NB4 (cell line): ENCODE measurements at regions not wholly inside any gene's neighbourhood (a gene's known extent, or its start where the extent isn't known, plus 50 kb on each side); places are given as distances from the start of the nearest gene placed in this dataset.

ENCODE experiments used
- DNase-seq: peaks from one replicate; pipeline ENCODE4 v3.0.0; 2010; ENCODE audit warnings: low read depth
- H3K4me3 ChIP-seq: one replicate; pipeline ENCODE4 v1.5.1; 2011; ENCODE audit warnings: mild to moderate bottlenecking, low read depth, low read length, moderate library complexity
- MYC ChIP-seq: IDR thresholded peaks from 2 replicates; pipeline ENCODE4 v1.6.1; 2011; ENCODE audit warnings: low read depth, low read length
- POLR2A ChIP-seq: IDR thresholded peaks from 2 replicates; pipeline ENCODE4 v1.6.1; 2011; ENCODE audit warnings: mild to moderate bottlenecking; ENCODE audit not compliant: insufficient read length; ENCODE audit errors: extremely low read depth
- TF ChIP-seq, protein P1 (sequence below): IDR thresholded peaks from one replicate; pipeline ENCODE4 v1.5.1; 2012; ENCODE audit warnings: low read depth, low read length
- TF ChIP-seq, protein P2 (sequence below): IDR thresholded peaks from 2 replicates; pipeline ENCODE4 v1.6.1; 2011; ENCODE audit warnings: low read depth, low read length

DNA sequence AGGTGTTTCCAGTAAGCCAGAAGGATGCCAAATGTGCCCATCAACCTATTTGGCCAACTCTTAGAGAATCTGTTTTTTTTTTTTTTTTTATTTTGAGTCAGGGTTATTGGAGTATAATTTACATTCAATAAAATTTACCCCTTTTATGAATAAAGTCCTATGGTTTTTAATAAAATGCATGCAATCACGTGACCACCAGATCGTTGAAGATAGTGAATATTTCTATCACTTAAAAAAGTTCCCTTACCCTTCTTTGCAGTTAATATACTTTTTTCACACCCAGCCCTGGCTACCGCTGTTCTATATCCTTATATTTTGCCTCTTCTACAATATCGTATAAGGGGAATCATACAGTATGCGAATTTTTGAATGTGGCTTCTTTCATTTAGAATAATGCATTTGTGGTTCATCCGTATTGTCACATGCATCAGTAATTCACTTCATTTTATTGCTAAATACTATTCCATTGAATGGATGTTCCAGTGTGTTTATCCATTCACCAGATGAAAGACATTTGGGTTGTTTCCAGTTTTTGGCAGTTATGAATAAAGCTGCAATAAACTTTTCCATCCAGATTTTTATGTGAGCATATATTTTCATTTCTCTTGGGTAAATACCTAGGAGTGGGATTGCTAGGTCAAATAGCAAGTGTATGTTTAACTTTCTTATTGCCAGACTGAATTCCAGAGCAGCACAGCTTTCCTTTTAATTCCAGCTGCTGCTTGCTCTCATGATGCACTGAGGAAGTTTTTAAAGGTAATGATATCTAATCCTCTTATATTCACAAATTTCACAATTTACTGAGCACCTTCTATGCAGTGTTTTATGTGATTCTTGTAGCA is 156.3 kb upstream of the NT5C1B start:
- no peak for DNase-seq
- TF ChIP-seq POLR2A (no peak), MYC (no peak)
- TF ChIP-seq, protein P1, sequence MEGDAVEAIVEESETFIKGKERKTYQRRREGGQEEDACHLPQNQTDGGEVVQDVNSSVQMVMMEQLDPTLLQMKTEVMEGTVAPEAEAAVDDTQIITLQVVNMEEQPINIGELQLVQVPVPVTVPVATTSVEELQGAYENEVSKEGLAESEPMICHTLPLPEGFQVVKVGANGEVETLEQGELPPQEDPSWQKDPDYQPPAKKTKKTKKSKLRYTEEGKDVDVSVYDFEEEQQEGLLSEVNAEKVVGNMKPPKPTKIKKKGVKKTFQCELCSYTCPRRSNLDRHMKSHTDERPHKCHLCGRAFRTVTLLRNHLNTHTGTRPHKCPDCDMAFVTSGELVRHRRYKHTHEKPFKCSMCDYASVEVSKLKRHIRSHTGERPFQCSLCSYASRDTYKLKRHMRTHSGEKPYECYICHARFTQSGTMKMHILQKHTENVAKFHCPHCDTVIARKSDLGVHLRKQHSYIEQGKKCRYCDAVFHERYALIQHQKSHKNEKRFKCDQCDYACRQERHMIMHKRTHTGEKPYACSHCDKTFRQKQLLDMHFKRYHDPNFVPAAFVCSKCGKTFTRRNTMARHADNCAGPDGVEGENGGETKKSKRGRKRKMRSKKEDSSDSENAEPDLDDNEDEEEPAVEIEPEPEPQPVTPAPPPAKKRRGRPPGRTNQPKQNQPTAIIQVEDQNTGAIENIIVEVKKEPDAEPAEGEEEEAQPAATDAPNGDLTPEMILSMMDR: no peak
- TF ChIP-seq, protein P2, sequence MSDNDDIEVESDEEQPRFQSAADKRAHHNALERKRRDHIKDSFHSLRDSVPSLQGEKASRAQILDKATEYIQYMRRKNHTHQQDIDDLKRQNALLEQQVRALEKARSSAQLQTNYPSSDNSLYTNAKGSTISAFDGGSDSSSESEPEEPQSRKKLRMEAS: no peak
- H3K4me3 ChIP-seq: no peak overlapping the region

DNA sequence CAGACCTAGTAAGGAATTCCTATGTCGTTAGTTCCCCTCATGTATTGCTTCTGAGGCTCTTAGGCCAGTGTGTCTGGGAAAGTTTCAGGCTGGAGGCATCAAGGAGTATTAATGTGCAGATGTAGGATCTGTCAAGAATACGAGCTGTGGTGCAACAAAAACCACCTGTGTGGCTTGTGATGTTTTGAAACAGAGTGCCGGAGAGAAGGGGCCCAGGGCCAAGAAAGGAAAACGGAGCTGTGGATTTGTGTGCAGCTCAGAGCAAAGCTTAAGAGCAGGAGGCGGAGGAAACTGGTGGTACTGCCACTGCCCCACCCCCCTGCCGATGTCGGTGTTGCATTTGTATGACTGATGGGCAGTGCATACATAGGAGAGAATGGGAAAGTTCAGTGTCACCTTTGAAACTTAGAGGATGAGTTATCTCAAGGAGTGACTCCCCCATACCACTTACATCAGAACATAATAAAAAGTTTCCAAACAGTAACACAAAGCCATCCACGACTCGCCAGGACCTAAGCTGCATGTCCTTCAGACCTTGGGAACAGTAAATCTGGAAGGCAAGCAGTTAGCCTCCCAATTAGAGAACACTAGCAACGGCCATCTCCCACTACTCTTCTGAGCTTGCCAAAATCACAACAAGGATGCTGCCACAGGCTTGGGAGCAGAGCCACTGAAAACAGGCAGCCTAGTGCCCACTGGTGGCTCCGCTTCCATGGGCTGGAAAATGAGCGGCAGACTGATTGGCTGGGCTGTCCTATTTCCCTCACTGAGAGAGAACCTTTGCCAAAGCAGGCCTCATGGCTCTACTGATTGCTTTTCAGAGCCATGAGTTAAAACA is 152.7 kb upstream of the NT5C1B start:
- no peak overlapping the region for H3K4me3 ChIP-seq
- TF ChIP-seq, protein P2: no peak
- TF ChIP-seq MYC (no peak), POLR2A (no peak)
- TF ChIP-seq, protein P1: no peak
- DNase-seq: no peak

DNA sequence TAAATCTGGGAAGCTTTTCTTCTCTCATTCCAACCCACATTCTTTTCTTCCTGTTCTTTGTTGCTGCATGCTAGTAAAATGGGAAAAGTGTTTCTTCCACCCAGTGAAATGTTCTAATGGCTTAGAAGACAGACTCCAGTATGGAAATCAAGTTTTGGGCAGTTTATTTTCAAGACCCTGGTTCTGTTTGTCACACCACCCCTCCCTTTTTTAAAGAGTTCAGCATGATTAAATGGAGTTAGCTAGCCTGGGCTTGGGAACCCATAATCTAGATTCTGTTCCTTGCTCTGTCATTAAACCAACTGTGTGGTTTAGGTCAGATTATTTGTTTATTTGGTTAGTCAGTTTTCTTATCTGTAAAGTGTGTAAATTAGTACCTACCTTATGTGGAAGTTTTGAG is 151.8 kb upstream of the NT5C1B start:
- no peak for DNase-seq
- TF ChIP-seq, protein P1: no peak
- TF ChIP-seq, protein P2: no peak
- TF ChIP-seq MYC (no peak), POLR2A (no peak)
- H3K4me3 ChIP-seq: no peak overlapping the region

DNA sequence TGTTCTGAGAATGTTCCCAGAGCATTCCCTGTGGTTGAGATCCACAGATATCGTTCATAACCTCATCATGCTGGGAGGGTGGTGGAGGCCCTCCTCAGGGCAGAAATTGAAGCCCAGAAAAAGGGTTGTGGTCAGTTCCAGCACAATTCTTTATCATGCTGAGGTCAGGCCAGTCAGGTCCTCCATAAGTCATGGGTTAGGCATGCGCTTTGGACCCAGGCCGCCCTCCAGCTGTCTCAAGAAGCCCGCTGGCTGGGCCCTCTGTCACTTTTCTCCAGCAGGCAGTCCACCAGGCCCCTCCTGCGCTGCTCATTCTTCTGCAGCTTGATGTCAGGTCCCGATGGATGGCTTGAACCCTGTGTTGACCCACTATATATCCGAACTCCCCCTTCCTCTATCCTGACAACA is 151.1 kb upstream of the NT5C1B start:
- H3K4me3 ChIP-seq: no peak overlapping the region
- no peak for DNase-seq
- TF ChIP-seq, protein P1: no peak
- TF ChIP-seq MYC (no peak), POLR2A (no peak)
- TF ChIP-seq, protein P2: no peak

DNA sequence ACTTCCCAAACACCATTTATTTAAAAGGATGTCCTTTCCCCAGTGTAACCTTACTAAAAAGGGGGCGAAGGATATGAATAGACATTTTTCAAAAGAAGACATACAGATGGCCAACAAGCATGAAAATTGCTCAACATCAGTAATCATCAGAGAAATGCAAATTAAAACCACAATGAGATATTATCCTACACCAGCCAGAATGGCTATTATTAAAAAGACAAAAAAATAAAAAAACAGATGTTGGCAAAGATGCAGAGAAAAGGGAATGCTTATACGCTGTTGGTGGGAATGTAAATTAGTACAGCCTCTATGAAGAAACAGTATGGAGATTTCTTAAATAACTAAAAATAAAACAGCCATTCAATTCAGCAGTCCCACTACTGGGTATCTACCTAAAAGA is 142.3 kb upstream of the NT5C1B start:
- no peak for TF ChIP-seq POLR2A
- TF ChIP-seq, protein P1: no peak
- no peak for TF ChIP-seq MYC
- H3K4me3 ChIP-seq: no peak overlapping the region
- no peak for DNase-seq
